WTC11 (cell line): ENCODE measurements at regions not wholly inside any gene's neighbourhood (a gene's known extent, or its start where the extent isn't known, plus 50 kb on each side); places are given as distances from the start of the nearest gene placed in this dataset.

Experiments used
- ATAC-seq: fragments of 200-7000 bp; cut with Tn5 transposase; 2 replicates; pipeline ENCODE4 v1.10.0; 2021; ENCODE audit warnings: mild to moderate bottlenecking, moderate library complexity
- CTCF ChIA-PET: fragments of 300-600 bp; sonication (Branson Sonifier 250); formaldehyde crosslinking; loops from one replicate; lab custom pipeline; 2021; ENCODE audit warnings: antibody characterized with exemption; lab: Charles Lee
- POLR2A ChIA-PET: fragments of 350-600 bp; sonication (Branson Sonifier 250); formaldehyde crosslinking; loops from one replicate; lab custom pipeline; 2021; ENCODE audit warnings: antibody characterized with exemption; lab: Charles Lee
- DNase-seq: peaks from one replicate; pipeline ENCODE4 v3.0.0; 2021; ENCODE audit warnings: low spot score
- H3K27ac Mint-ChIP-seq: 2 replicates; pipeline ENCODE4 v1.8.0; 2021; ENCODE audit warnings: mixed read lengths
- H3K27me3 Mint-ChIP-seq: 2 replicates; pipeline ENCODE4 v1.8.0; 2021; ENCODE audit warnings: low read depth, mild to moderate bottlenecking, moderate library complexity, mixed read lengths
- H3K36me3 Mint-ChIP-seq: 2 replicates; pipeline ENCODE4 v1.8.0; 2021; ENCODE audit warnings: mixed read lengths
- H3K4me1 Mint-ChIP-seq: 2 replicates; pipeline ENCODE4 v1.8.0; 2022; ENCODE audit warnings: mixed read lengths
- H3K4me3 Mint-ChIP-seq: 2 replicates; pipeline ENCODE4 v1.8.0; 2021; ENCODE audit warnings: mild to moderate bottlenecking, moderate library complexity, mixed read lengths
- H3K9me3 Mint-ChIP-seq: 2 replicates; pipeline ENCODE4 v1.8.0; 2021; ENCODE audit warnings: mixed read lengths
- CBFB ChIP-seq: sonication (generic); formaldehyde crosslinking; IDR thresholded peaks from 2 replicates; pipeline ENCODE4 v1.8.1; 2022; ENCODE audit warnings: mild to moderate bottlenecking, low read depth, missing genetic modification reagents
- ESRRA ChIP-seq: sonication (generic); formaldehyde crosslinking; IDR thresholded peaks from 2 replicates; pipeline ENCODE4 v1.8.1; 2022; ENCODE audit warnings: mild to moderate bottlenecking, missing genetic modification reagents, borderline replicate concordance
- GABPB1 ChIP-seq: sonication (generic); formaldehyde crosslinking; IDR thresholded peaks from 2 replicates; pipeline ENCODE4 v1.8.1; 2023; ENCODE audit warnings: mild to moderate bottlenecking, missing genetic modification reagents
- GRHL2 ChIP-seq: fragments of 250-450 bp; sonication (Bioruptor Pico); IDR thresholded peaks from 2 replicates; pipeline ENCODE4 v1.8.0; 2022; ENCODE audit warnings: mild to moderate bottlenecking, moderate library complexity; ENCODE audit not compliant: insufficient replicate concordance, severe bottlenecking
- JAZF1 ChIP-seq: fragments of 250-450 bp; sonication (Bioruptor Pico); IDR thresholded peaks from 2 replicates; pipeline ENCODE4 v1.9.0; 2021; ENCODE audit warnings: moderate library complexity, mild to moderate bottlenecking, inconsistent platforms
- MXD4 ChIP-seq: fragments of 250-450 bp; sonication (Bioruptor Pico); IDR thresholded peaks from 2 replicates; pipeline ENCODE4 v1.8.0; 2021; ENCODE audit warnings: mild to moderate bottlenecking, moderate library complexity, borderline replicate concordance
- MYBL2 ChIP-seq: sonication (generic); formaldehyde crosslinking; IDR thresholded peaks from 2 replicates; pipeline ENCODE4 v1.8.1; 2023; ENCODE audit warnings: mild to moderate bottlenecking, moderate library complexity, missing genetic modification reagents
- NFATC4 ChIP-seq: fragments of 250-450 bp; sonication (Bioruptor Pico); IDR thresholded peaks from 2 replicates; pipeline ENCODE4 v1.9.0; 2021; ENCODE audit warnings: mild to moderate bottlenecking
- NFE2L1 ChIP-seq: sonication (generic); formaldehyde crosslinking; IDR thresholded peaks from 2 replicates; pipeline ENCODE4 v1.8.1; 2023; ENCODE audit warnings: missing genetic modification reagents
- NR2C2 ChIP-seq: sonication (generic); formaldehyde crosslinking; IDR thresholded peaks from 2 replicates; pipeline ENCODE4 v1.8.0; 2022; ENCODE audit warnings: mild to moderate bottlenecking, missing genetic modification reagents
- NR3C1 ChIP-seq: sonication (generic); formaldehyde crosslinking; conservative IDR thresholded peaks from 2 replicates; pipeline ENCODE4 v1.8.1; 2023; ENCODE audit warnings: low read depth, mild to moderate bottlenecking, missing genetic modification reagents
- OVOL2 ChIP-seq: fragments of 250-450 bp; sonication (Bioruptor Pico); IDR thresholded peaks from 2 replicates; pipeline ENCODE4 v1.9.0; 2021; ENCODE audit warnings: mild to moderate bottlenecking, borderline replicate concordance
- SOX15 ChIP-seq: fragments of 250-450 bp; sonication (Bioruptor Pico); IDR thresholded peaks from 2 replicates; pipeline ENCODE4 v1.9.0; 2021; ENCODE audit warnings: mild to moderate bottlenecking
- TEAD1 ChIP-seq: sonication (generic); formaldehyde crosslinking; IDR thresholded peaks from 2 replicates; pipeline ENCODE4 v1.8.0; 2022; ENCODE audit warnings: mild to moderate bottlenecking, missing genetic modification reagents
- TEAD4 ChIP-seq: sonication (generic); formaldehyde crosslinking; IDR thresholded peaks from 2 replicates; pipeline ENCODE4 v1.8.0; 2022; ENCODE audit warnings: mild to moderate bottlenecking, missing genetic modification reagents
- ZBTB21 ChIP-seq: sonication (generic); formaldehyde crosslinking; IDR thresholded peaks from 2 replicates; pipeline ENCODE4 v1.8.1; 2023; ENCODE audit warnings: mild to moderate bottlenecking, missing genetic modification reagents, borderline replicate concordance
- ZNF121 ChIP-seq: sonication (generic); formaldehyde crosslinking; IDR thresholded peaks from 2 replicates; pipeline ENCODE4 v1.8.0; 2023; ENCODE audit warnings: missing genetic modification reagents
- ZNF232 ChIP-seq: sonication (generic); formaldehyde crosslinking; IDR thresholded peaks from 2 replicates; pipeline ENCODE4 v1.8.0; 2022; ENCODE audit warnings: mild to moderate bottlenecking, missing genetic modification reagents
- ZNF671 ChIP-seq: fragments of 250-450 bp; sonication (Bioruptor Pico); IDR thresholded peaks from 2 replicates; pipeline ENCODE4 v1.8.0; 2021; ENCODE audit warnings: mild to moderate bottlenecking
- TF ChIP-seq, protein P1 (sequence below): sonication (generic); formaldehyde crosslinking; IDR thresholded peaks from 2 replicates; pipeline ENCODE4 v1.8.1; 2023; ENCODE audit warnings: mild to moderate bottlenecking, missing genetic modification reagents, moderate library complexity
- TF ChIP-seq, protein P2 (sequence below): sonication (generic); formaldehyde crosslinking; IDR thresholded peaks from 2 replicates; pipeline ENCODE4 v1.8.1; 2022; ENCODE audit warnings: low read depth, mild to moderate bottlenecking, moderate library complexity, missing genetic modification reagents, borderline replicate concordance
- TF ChIP-seq, protein P3 (sequence below): sonication (generic); formaldehyde crosslinking; IDR thresholded peaks from 2 replicates; pipeline ENCODE4 v1.8.0; 2023; ENCODE audit warnings: missing genetic modification reagents, mild to moderate bottlenecking, borderline replicate concordance
- TF ChIP-seq, protein P4 (sequence below): sonication (generic); formaldehyde crosslinking; IDR thresholded peaks from 2 replicates; pipeline ENCODE4 v1.8.1; 2023; ENCODE audit warnings: mild to moderate bottlenecking, missing genetic modification reagents, moderate library complexity
- TF ChIP-seq, protein P5 (sequence below): sonication (generic); formaldehyde crosslinking; IDR thresholded peaks from 2 replicates; pipeline ENCODE4 v1.8.0; 2022; ENCODE audit warnings: mild to moderate bottlenecking, missing genetic modification reagents
- TF ChIP-seq, protein P6 (sequence below): sonication (generic); formaldehyde crosslinking; IDR thresholded peaks from 2 replicates; pipeline ENCODE4 v1.8.0; 2022; ENCODE audit warnings: missing genetic modification reagents

DNA sequence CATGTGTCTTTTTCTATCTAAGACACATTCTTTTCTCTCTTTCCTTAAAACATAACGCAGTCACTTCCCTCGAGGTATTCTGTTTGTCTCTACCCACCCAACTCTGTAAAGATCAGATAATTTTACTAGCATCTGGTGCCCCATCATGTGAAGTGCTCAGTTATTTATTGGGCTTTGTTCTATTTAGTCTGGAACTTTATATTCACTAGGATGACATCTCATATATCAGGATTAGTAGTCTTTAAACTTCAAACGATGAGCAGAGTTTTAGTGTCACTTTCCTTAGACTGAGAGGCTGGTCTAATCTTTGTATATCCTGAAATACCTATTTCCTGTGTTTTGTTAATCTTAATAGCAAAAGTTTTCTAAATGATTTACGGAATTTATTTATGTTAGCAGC, 445.5 kb upstream of the NDST3 start:
- no peaks in the 10 kb centered on the region for H3K27me3 Mint-ChIP-seq
- no peak for ATAC-seq
- TF ChIP-seq NFE2L1 (CRISPR knock-in tag) (no peak), ZNF232 (no peak), GRHL2 (CRISPR knock-in tag) (no peak), TEAD4 (CRISPR knock-in tag) (no peak), OVOL2 (CRISPR knock-in tag) (no peak), NR2C2 (no peak), MYBL2 (no peak), NFATC4 (CRISPR knock-in tag) (no peak), SOX15 (no peak), CBFB (CRISPR knock-in tag) (no peak), TEAD1 (no peak), JAZF1 (no peak), ZBTB21 (CRISPR knock-in tag) (no peak)
- TF ChIP-seq, protein P1, sequence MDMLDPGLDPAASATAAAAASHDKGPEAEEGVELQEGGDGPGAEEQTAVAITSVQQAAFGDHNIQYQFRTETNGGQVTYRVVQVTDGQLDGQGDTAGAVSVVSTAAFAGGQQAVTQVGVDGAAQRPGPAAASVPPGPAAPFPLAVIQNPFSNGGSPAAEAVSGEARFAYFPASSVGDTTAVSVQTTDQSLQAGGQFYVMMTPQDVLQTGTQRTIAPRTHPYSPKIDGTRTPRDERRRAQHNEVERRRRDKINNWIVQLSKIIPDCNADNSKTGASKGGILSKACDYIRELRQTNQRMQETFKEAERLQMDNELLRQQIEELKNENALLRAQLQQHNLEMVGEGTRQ (CRISPR knock-in tag), result no peak
- TF ChIP-seq, protein P2, sequence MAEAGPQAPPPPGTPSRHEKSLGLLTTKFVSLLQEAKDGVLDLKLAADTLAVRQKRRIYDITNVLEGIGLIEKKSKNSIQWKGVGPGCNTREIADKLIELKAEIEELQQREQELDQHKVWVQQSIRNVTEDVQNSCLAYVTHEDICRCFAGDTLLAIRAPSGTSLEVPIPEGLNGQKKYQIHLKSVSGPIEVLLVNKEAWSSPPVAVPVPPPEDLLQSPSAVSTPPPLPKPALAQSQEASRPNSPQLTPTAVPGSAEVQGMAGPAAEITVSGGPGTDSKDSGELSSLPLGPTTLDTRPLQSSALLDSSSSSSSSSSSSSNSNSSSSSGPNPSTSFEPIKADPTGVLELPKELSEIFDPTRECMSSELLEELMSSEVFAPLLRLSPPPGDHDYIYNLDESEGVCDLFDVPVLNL (CRISPR knock-in tag), result no peak
- TF ChIP-seq, protein P3, sequence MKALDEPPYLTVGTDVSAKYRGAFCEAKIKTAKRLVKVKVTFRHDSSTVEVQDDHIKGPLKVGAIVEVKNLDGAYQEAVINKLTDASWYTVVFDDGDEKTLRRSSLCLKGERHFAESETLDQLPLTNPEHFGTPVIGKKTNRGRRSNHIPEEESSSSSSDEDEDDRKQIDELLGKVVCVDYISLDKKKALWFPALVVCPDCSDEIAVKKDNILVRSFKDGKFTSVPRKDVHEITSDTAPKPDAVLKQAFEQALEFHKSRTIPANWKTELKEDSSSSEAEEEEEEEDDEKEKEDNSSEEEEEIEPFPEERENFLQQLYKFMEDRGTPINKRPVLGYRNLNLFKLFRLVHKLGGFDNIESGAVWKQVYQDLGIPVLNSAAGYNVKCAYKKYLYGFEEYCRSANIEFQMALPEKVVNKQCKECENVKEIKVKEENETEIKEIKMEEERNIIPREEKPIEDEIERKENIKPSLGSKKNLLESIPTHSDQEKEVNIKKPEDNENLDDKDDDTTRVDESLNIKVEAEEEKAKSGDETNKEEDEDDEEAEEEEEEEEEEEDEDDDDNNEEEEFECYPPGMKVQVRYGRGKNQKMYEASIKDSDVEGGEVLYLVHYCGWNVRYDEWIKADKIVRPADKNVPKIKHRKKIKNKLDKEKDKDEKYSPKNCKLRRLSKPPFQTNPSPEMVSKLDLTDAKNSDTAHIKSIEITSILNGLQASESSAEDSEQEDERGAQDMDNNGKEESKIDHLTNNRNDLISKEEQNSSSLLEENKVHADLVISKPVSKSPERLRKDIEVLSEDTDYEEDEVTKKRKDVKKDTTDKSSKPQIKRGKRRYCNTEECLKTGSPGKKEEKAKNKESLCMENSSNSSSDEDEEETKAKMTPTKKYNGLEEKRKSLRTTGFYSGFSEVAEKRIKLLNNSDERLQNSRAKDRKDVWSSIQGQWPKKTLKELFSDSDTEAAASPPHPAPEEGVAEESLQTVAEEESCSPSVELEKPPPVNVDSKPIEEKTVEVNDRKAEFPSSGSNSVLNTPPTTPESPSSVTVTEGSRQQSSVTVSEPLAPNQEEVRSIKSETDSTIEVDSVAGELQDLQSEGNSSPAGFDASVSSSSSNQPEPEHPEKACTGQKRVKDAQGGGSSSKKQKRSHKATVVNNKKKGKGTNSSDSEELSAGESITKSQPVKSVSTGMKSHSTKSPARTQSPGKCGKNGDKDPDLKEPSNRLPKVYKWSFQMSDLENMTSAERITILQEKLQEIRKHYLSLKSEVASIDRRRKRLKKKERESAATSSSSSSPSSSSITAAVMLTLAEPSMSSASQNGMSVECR, result no peak
- TF ChIP-seq, protein P4, sequence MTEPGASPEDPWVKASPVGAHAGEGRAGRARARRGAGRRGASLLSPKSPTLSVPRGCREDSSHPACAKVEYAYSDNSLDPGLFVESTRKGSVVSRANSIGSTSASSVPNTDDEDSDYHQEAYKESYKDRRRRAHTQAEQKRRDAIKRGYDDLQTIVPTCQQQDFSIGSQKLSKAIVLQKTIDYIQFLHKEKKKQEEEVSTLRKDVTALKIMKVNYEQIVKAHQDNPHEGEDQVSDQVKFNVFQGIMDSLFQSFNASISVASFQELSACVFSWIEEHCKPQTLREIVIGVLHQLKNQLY (CRISPR knock-in tag), result no peak
- TF ChIP-seq, protein P5, sequence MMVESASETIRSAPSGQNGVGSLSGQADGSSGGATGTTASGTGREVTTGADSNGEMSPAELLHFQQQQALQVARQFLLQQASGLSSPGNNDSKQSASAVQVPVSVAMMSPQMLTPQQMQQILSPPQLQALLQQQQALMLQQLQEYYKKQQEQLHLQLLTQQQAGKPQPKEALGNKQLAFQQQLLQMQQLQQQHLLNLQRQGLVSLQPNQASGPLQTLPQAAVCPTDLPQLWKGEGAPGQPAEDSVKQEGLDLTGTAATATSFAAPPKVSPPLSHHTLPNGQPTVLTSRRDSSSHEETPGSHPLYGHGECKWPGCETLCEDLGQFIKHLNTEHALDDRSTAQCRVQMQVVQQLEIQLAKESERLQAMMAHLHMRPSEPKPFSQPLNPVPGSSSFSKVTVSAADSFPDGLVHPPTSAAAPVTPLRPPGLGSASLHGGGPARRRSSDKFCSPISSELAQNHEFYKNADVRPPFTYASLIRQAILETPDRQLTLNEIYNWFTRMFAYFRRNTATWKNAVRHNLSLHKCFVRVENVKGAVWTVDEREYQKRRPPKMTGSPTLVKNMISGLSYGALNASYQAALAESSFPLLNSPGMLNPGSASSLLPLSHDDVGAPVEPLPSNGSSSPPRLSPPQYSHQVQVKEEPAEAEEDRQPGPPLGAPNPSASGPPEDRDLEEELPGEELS, result no peak
- no peak for DNase-seq
- no peaks in the 10 kb centered on the region for H3K4me1 Mint-ChIP-seq
- ChIA-PET POLR2A (no interaction called here), CTCF (no interaction called here)
- H3K9me3 Mint-ChIP-seq, result no peaks in the 10 kb centered on the region
- H3K27ac Mint-ChIP-seq, result no peak overlapping the region
- no peak overlapping the region for H3K4me3 Mint-ChIP-seq
- no peaks in the 10 kb centered on the region for H3K36me3 Mint-ChIP-seq

DNA sequence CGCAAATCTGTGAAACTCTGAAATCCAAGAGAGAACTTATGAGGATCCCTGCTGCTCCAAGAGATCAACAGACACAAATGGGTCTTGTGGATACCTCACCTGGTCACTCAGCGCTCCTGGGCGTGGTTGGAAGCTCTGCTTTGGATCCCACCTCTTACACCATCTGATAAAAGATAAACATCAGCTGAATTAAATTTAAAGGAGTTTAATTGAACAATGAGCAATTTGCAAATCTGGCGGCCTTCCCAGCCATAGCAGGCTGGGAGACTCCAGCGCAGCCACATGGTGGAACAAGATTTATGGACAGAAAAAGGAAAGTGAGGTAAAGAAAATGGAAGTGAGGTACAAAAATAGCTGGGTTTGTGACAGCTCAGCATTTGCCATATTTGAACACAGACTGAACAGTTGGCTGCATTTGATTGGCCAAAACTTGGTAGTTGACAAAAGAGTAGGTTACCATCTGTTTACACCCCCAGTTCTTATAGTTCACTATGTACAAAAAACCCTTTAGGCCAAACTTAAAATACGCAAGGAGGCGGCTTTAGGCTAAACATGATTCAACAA, 437.3 kb upstream of the NDST3 start:
- CTCF ChIA-PET, result no interaction called here
- H3K36me3 Mint-ChIP-seq, result no peaks in the 10 kb centered on the region
- H3K27me3 Mint-ChIP-seq, result no peaks in the 10 kb centered on the region
- H3K4me1 Mint-ChIP-seq, result peaks cover 24% of the 10 kb centered on the region
- no peak overlapping the region for H3K4me3 Mint-ChIP-seq
- POLR2A ChIA-PET, result no interaction called here
- DNase-seq (no peak), ATAC-seq (no peak)
- H3K27ac Mint-ChIP-seq, result no peak overlapping the region
- 0 out of 2 replicates have a peak, but pooled peaks cover 6% of the 10 kb centered on the region for H3K9me3 Mint-ChIP-seq
- TF ChIP-seq, protein P6, sequence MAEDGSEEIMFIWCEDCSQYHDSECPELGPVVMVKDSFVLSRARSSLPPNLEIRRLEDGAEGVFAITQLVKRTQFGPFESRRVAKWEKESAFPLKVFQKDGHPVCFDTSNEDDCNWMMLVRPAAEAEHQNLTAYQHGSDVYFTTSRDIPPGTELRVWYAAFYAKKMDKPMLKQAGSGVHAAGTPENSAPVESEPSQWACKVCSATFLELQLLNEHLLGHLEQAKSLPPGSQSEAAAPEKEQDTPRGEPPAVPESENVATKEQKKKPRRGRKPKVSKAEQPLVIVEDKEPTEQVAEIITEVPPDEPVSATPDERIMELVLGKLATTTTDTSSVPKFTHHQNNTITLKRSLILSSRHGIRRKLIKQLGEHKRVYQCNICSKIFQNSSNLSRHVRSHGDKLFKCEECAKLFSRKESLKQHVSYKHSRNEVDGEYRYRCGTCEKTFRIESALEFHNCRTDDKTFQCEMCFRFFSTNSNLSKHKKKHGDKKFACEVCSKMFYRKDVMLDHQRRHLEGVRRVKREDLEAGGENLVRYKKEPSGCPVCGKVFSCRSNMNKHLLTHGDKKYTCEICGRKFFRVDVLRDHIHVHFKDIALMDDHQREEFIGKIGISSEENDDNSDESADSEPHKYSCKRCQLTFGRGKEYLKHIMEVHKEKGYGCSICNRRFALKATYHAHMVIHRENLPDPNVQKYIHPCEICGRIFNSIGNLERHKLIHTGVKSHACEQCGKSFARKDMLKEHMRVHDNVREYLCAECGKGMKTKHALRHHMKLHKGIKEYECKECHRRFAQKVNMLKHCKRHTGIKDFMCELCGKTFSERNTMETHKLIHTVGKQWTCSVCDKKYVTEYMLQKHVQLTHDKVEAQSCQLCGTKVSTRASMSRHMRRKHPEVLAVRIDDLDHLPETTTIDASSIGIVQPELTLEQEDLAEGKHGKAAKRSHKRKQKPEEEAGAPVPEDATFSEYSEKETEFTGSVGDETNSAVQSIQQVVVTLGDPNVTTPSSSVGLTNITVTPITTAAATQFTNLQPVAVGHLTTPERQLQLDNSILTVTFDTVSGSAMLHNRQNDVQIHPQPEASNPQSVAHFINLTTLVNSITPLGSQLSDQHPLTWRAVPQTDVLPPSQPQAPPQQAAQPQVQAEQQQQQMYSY, result no peak
- TF ChIP-seq NR3C1 (CRISPR knock-in tag) (no peak), GABPB1 (CRISPR knock-in tag) (no peak), ZNF121 (CRISPR knock-in tag) (no peak), TEAD4 (CRISPR knock-in tag) (no peak), MXD4 (CRISPR knock-in tag) (no peak), ESRRA (CRISPR knock-in tag) (no peak), ZNF671 (CRISPR knock-in tag) (no peak)
